ENCODE measurements at regions not wholly inside any gene's neighbourhood (a gene's known extent, or its start where the extent isn't known, plus 50 kb on each side); places are given as distances from the start of the nearest gene placed in this dataset.
"Not testable (repeated sequence)": the region's sequence is repeated elsewhere in the genome, so short reads cannot be mapped to it uniquely, and the experiment has no call there.

- no peak for DNase-seq
Measured at GRCh38 chr13:83125791-83126190, 756.5 kb downstream of the SLITRK1 start.

- no peak for DNase-seq
Measured at GRCh38 chr13:83121896-83122295, 760.4 kb downstream of the SLITRK1 start.

- DNase-seq = no peak
Measured at GRCh38 chr13:83117046-83117445, 765.2 kb downstream of the SLITRK1 start.

- DNase-seq = not testable (repeated sequence)
Measured at GRCh38 chr13:83101574-83102247, 780.6 kb downstream of the SLITRK1 start.

GRCh38 chr13:83100237-83100636 lies 782.0 kb downstream of the SLITRK1 start:
- DNase-seq = no peak

GRCh38 chr13:83088858-83089257 lies 793.4 kb downstream of the SLITRK1 start:
- DNase-seq = no peak

GRCh38 chr13:83086948-83087347 lies 795.3 kb downstream of the SLITRK1 start:
- no peak for DNase-seq

GRCh38 chr13:83086088-83086487 lies 796.2 kb downstream of the SLITRK1 start:
- no peak for DNase-seq

GRCh38 chr13:83085186-83085900 lies 796.9 kb downstream of the SLITRK1 start:
- DNase-seq = no peak

- no peak for DNase-seq
Measured at GRCh38 chr13:83077499-83077898, 804.8 kb downstream of the SLITRK1 start.

- DNase-seq = not testable (repeated sequence)
Measured at GRCh38 chr13:83073930-83074329, 808.3 kb downstream of the SLITRK1 start.

GRCh38 chr13:83065108-83065507 lies 817.2 kb downstream of the SLITRK1 start:
- DNase-seq = peak in 11 of 58 donors; percentile 1 to 46 (median 6)

- no peak for DNase-seq
Measured at GRCh38 chr13:83057119-83057518, 825.2 kb downstream of the SLITRK1 start.

GRCh38 chr13:83056269-83056668 lies 826.0 kb downstream of the SLITRK1 start:
- no peak for DNase-seq

GRCh38 chr13:83048419-83048818 lies 833.9 kb downstream of the SLITRK1 start:
- no peak for DNase-seq

- DNase-seq = no peak
Measured at GRCh38 chr13:83024955-83025594, 857.2 kb downstream of the SLITRK1 start.

GRCh38 chr13:83024232-83024631 lies 858.0 kb downstream of the SLITRK1 start:
- no peak for DNase-seq

GRCh38 chr13:83019986-83020385 lies 862.3 kb downstream of the SLITRK1 start:
- DNase-seq = no peak

GRCh38 chr13:83009987-83010386 lies 872.3 kb downstream of the SLITRK1 start:
- DNase-seq = no peak

- DNase-seq = no peak
Measured at GRCh38 chr13:83008212-83008929, 873.9 kb downstream of the SLITRK1 start.

- no peak for DNase-seq
Measured at GRCh38 chr13:83007226-83007625, 875.0 kb downstream of the SLITRK1 start.

GRCh38 chr13:83003185-83003584 lies 879.1 kb downstream of the SLITRK1 start:
- DNase-seq = no peak

Data from anterior cingulate cortex (tissue), 58 donors.